IPS-20b (cell line): ENCODE measurements at regions not wholly inside any gene's neighbourhood (a gene's known extent, or its start where the extent isn't known, plus 50 kb on each side); places are given as distances from the start of the nearest gene placed in this dataset.

ENCODE experiments used
- H3K27ac ChIP-seq: one replicate; pipeline ENCODE4 v1.5.1; 2013; ENCODE audit warnings: low read length
- H3K27me3 ChIP-seq: 2 replicates; pipeline ENCODE4 v1.6.1; 2013; ENCODE audit warnings: mild to moderate bottlenecking, low read length, inconsistent platforms; ENCODE audit not compliant: insufficient read depth
- H3K36me3 ChIP-seq: 2 replicates; pipeline ENCODE4 v1.6.1; 2013; ENCODE audit warnings: low read depth, mild to moderate bottlenecking, inconsistent platforms, low read length, moderate library complexity; ENCODE audit not compliant: insufficient read depth
- H3K4me1 ChIP-seq: 2 replicates; pipeline ENCODE4 v1.6.1; 2013; ENCODE audit warnings: mild to moderate bottlenecking, control low read depth, inconsistent platforms, low read length, moderate library complexity; ENCODE audit not compliant: insufficient read depth
- H3K4me3 ChIP-seq: 2 replicates; pipeline ENCODE4 v1.5.1; 2013; ENCODE audit warnings: mild to moderate bottlenecking, low read length, inconsistent platforms
- H3K9ac ChIP-seq: 2 replicates; pipeline ENCODE4 v1.6.1; 2013; ENCODE audit warnings: low read depth, mild to moderate bottlenecking, inconsistent platforms, low read length, moderate library complexity
- H3K9me3 ChIP-seq: 2 replicates; pipeline ENCODE4 v1.6.1; 2013; ENCODE audit warnings: mild to moderate bottlenecking, low read depth, low read length, inconsistent platforms; ENCODE audit not compliant: insufficient read depth

GRCh38 chr3:104992676-104993075 lies 374.0 kb upstream of the ALCAM start:
- Histone ChIP-seq H3K27ac (no peak overlapping the region), H3K4me1 (no peaks in the 10 kb centered on the region), H3K36me3 (no peaks in the 10 kb centered on the region), H3K9ac (no peak overlapping the region), H3K9me3 (no peaks in the 10 kb centered on the region; the same call in 1 of the 2 replicates), H3K4me3 (no peak overlapping the region), H3K27me3 (no peaks in the 10 kb centered on the region)

GRCh38 chr3:105006164-105006563 lies 360.5 kb upstream of the ALCAM start:
- Histone ChIP-seq H3K36me3 (no peaks in the 10 kb centered on the region), H3K27ac (no peak overlapping the region), H3K4me3 (no peak overlapping the region), H3K9ac (no peak overlapping the region), H3K4me1 (peaks cover 10% of the 10 kb centered on the region; the same call in 1 of the 2 replicates), H3K27me3 (no peaks in the 10 kb centered on the region), H3K9me3 (no peaks in the 10 kb centered on the region)

- H3K4me1 ChIP-seq = peaks cover 31% of the 10 kb centered on the region; the same call in 1 of the 2 replicates
- peak overlapping the region; percentile 23; the same call in 1 of the 2 replicates for H3K9ac ChIP-seq
- peak overlapping the region; percentile 26; the same call in 1 of the 2 replicates for H3K4me3 ChIP-seq
- H3K9me3 ChIP-seq = no peaks in the 10 kb centered on the region
- no peak overlapping the region for H3K27ac ChIP-seq
- no peaks in the 10 kb centered on the region for H3K36me3 ChIP-seq
- H3K27me3 ChIP-seq = no peaks in the 10 kb centered on the region
These were observed 353.1 kb upstream of the ALCAM start for GRCh38 chr3:105013657-105014056.

- H3K4me1 ChIP-seq = peaks cover 31% of the 10 kb centered on the region; the same call in 1 of the 2 replicates
- no peak overlapping the region for H3K9ac ChIP-seq
- H3K27me3 ChIP-seq = no peaks in the 10 kb centered on the region
- H3K27ac ChIP-seq = no peak overlapping the region
- H3K9me3 ChIP-seq = no peaks in the 10 kb centered on the region
- H3K36me3 ChIP-seq = no peaks in the 10 kb centered on the region
- peak overlapping the region; percentile 26; the same call in 1 of the 2 replicates for H3K4me3 ChIP-seq
These were observed 352.1 kb upstream of the ALCAM start for GRCh38 chr3:105014631-105015030.

GRCh38 chr3:105022813-105023212 lies 343.9 kb upstream of the ALCAM start:
- H3K4me3 ChIP-seq = no peak overlapping the region
- H3K9me3 ChIP-seq = no peaks in the 10 kb centered on the region
- no peaks in the 10 kb centered on the region for H3K36me3 ChIP-seq

GRCh38 chr3:105030211-105030610 lies 336.5 kb upstream of the ALCAM start:
- Histone ChIP-seq H3K9ac (no peak overlapping the region), H3K27ac (no peak overlapping the region), H3K4me3 (no peak overlapping the region), H3K36me3 (no peaks in the 10 kb centered on the region), H3K27me3 (no peaks in the 10 kb centered on the region), H3K9me3 (no peaks in the 10 kb centered on the region), H3K4me1 (no peaks in the 10 kb centered on the region)

More at GRCh38 chr3:105022813-105023212, 343.9 kb upstream of the ALCAM start:
- Histone ChIP-seq H3K9ac (no peak overlapping the region), H3K27ac (no peak overlapping the region), H3K27me3 (no peaks in the 10 kb centered on the region), H3K4me1 (no peaks in the 10 kb centered on the region; the same call in 1 of the 2 replicates)

- Histone ChIP-seq H3K36me3 (no peaks in the 10 kb centered on the region), H3K9me3 (no peaks in the 10 kb centered on the region), H3K9ac (no peak overlapping the region), H3K27me3 (no peaks in the 10 kb centered on the region), H3K4me3 (no peak overlapping the region), H3K4me1 (no peaks in the 10 kb centered on the region), H3K27ac (no peak overlapping the region)
These were observed 334.2 kb upstream of the ALCAM start for GRCh38 chr3:105032541-105032940.

- H3K4me3 ChIP-seq = no peak overlapping the region
- H3K36me3 ChIP-seq = no peaks in the 10 kb centered on the region
- no peak overlapping the region for H3K9ac ChIP-seq
- no peaks in the 10 kb centered on the region for H3K9me3 ChIP-seq
- H3K27ac ChIP-seq = no peak overlapping the region
- H3K4me1 ChIP-seq = no peaks in the 10 kb centered on the region
- no peaks in the 10 kb centered on the region for H3K27me3 ChIP-seq
These were observed 333.6 kb upstream of the ALCAM start for GRCh38 chr3:105033081-105033480.

GRCh38 chr3:105039004-105039403 lies 327.7 kb upstream of the ALCAM start:
- Histone ChIP-seq H3K4me3 (no peak overlapping the region), H3K9ac (no peak overlapping the region), H3K36me3 (no peaks in the 10 kb centered on the region), H3K4me1 (no peaks in the 10 kb centered on the region), H3K27me3 (no peaks in the 10 kb centered on the region), H3K27ac (no peak overlapping the region), H3K9me3 (no peaks in the 10 kb centered on the region)

- Histone ChIP-seq H3K4me1 (no peaks in the 10 kb centered on the region), H3K27ac (no peak overlapping the region), H3K9me3 (no peaks in the 10 kb centered on the region), H3K4me3 (no peak overlapping the region), H3K27me3 (no peaks in the 10 kb centered on the region), H3K36me3 (no peaks in the 10 kb centered on the region), H3K9ac (no peak overlapping the region)
These were observed 326.6 kb upstream of the ALCAM start for GRCh38 chr3:105040026-105040622.

- Histone ChIP-seq H3K9me3 (no peaks in the 10 kb centered on the region), H3K27ac (no peak overlapping the region), H3K9ac (no peak overlapping the region), H3K36me3 (no peaks in the 10 kb centered on the region), H3K4me1 (no peaks in the 10 kb centered on the region), H3K4me3 (no peak overlapping the region), H3K27me3 (no peaks in the 10 kb centered on the region)
These were observed 324.1 kb upstream of the ALCAM start for GRCh38 chr3:105042586-105042985.

- Histone ChIP-seq H3K27ac (no peak overlapping the region), H3K27me3 (no peaks in the 10 kb centered on the region), H3K4me3 (no peak overlapping the region), H3K36me3 (no peaks in the 10 kb centered on the region), H3K9me3 (no peaks in the 10 kb centered on the region), H3K9ac (no peak overlapping the region), H3K4me1 (no peaks in the 10 kb centered on the region)
These were observed 315.6 kb upstream of the ALCAM start for GRCh38 chr3:105051111-105051510.
